Mesodermal cell (in vitro differentiated cells): ENCODE measurements at regions not wholly inside any gene's neighbourhood (a gene's known extent, or its start where the extent isn't known, plus 50 kb on each side); places are given as distances from the start of the nearest gene placed in this dataset.

Experiments used
- H3K27ac ChIP-seq: 2 replicates; pipeline ENCODE4 v1.7.0; 2013; ENCODE audit warnings: mild to moderate bottlenecking, low read depth, low read length, moderate library complexity; ENCODE audit not compliant: severe bottlenecking
- H3K36me3 ChIP-seq: 2 replicates; pipeline ENCODE4 v1.7.1; 2013; ENCODE audit warnings: mild to moderate bottlenecking, low read length, moderate library complexity; ENCODE audit not compliant: control insufficient read depth, insufficient read depth
- H3K4me1 ChIP-seq: one replicate; pipeline ENCODE4 v1.7.1; 2013; ENCODE audit warnings: mild to moderate bottlenecking, low read length; ENCODE audit not compliant: insufficient read depth, control insufficient read depth, poor library complexity, severe bottlenecking
- H3K4me3 ChIP-seq: 2 replicates; pipeline ENCODE4 v1.7.0; 2013; ENCODE audit warnings: low read length, control low read depth, mild to moderate bottlenecking; ENCODE audit not compliant: insufficient read depth, poor library complexity, severe bottlenecking; ENCODE audit errors: extremely low read depth
- H3K9me3 ChIP-seq: 2 replicates; pipeline ENCODE4 v1.7.1; 2013; ENCODE audit warnings: mild to moderate bottlenecking, low read length, moderate library complexity; ENCODE audit not compliant: control insufficient read depth
- WGBS, 2 experiments: methylation state at CpG; one replicate each; pipeline ENCODE4 v1.1.5; 2013; ENCODE audit warnings: missing lambda C conversion rate in 2 of 2; ENCODE audit not compliant: insufficient coverage in 2 of 2; 5-methylcytosine and 5-hydroxymethylcytosine counted together

GRCh38 chr4:56757821-56758411 lies 63.6 kb downstream of the SPINK2 start:
- H3K36me3 ChIP-seq: no peaks in the 10 kb centered on the region
- peaks cover 3% of the 10 kb centered on the region for H3K9me3 ChIP-seq
- no peak overlapping the region for H3K4me3 ChIP-seq
- peak overlapping the region; percentile 100 for H3K27ac ChIP-seq
- peaks cover 33% of the 10 kb centered on the region for H3K4me1 ChIP-seq
- WGBS, 2 experiments: 5 to 9% methylated on average over 5 to 6 of the region's 6 CpGs

- Histone ChIP-seq H3K4me1 (peaks cover 33% of the 10 kb centered on the region), H3K36me3 (no peaks in the 10 kb centered on the region), H3K4me3 (no peak overlapping the region), H3K27ac (peak overlapping the region; percentile 100), H3K9me3 (peaks cover 3% of the 10 kb centered on the region)
- WGBS, 2 experiments: 76 to 84% methylated on average over 2 to 5 of the region's 5 CpGs
Observed at GRCh38 chr4:56757261-56757746, 64.2 kb downstream of the SPINK2 start.

- H3K4me1 ChIP-seq: peaks cover 33% of the 10 kb centered on the region
- H3K9me3 ChIP-seq: peaks cover 3% of the 10 kb centered on the region
- H3K36me3 ChIP-seq: no peaks in the 10 kb centered on the region
- no peak overlapping the region for H3K4me3 ChIP-seq
- H3K27ac ChIP-seq: no peak overlapping the region
- 65 to 100% methylated on average over 1 to 4 of the region's 4 CpGs for WGBS, 2 experiments
Observed at GRCh38 chr4:56755901-56756300, 65.6 kb downstream of the SPINK2 start.

- Histone ChIP-seq H3K36me3 (no peaks in the 10 kb centered on the region), H3K9me3 (peaks cover 3% of the 10 kb centered on the region), H3K4me1 (peaks cover 20% of the 10 kb centered on the region), H3K4me3 (no peak overlapping the region), H3K27ac (no peak overlapping the region)
- WGBS, 2 experiments: 80 to 100% methylated on average over 1 of the region's 2 CpGs
Observed at GRCh38 chr4:56752985-56753384, 68.5 kb downstream of the SPINK2 start.

- H3K27ac ChIP-seq: no peak overlapping the region
- H3K4me3 ChIP-seq: no peak overlapping the region
- H3K36me3 ChIP-seq: no peaks in the 10 kb centered on the region
- H3K9me3 ChIP-seq: peaks cover 3% of the 10 kb centered on the region
- H3K4me1 ChIP-seq: no peaks in the 10 kb centered on the region
Observed at GRCh38 chr4:56750231-56750630, 69.1 kb upstream of the HOPX start.

GRCh38 chr4:56748271-56748670 lies 67.2 kb upstream of the HOPX start:
- WGBS, 2 experiments: 78% methylated on average over 1 of the region's 2 CpGs; no CpG with 5 or more reads in 1 of the 2 experiments
- H3K27ac ChIP-seq: no peak overlapping the region

GRCh38 chr4:56746639-56747038 lies 65.5 kb upstream of the HOPX start:
- 93 to 100% methylated on average over 4 to 5 of the region's 5 CpGs for WGBS, 2 experiments
- no peak overlapping the region for H3K4me3 ChIP-seq
- H3K36me3 ChIP-seq: no peaks in the 10 kb centered on the region
- H3K9me3 ChIP-seq: no peaks in the 10 kb centered on the region
- no peak overlapping the region for H3K27ac ChIP-seq
- H3K4me1 ChIP-seq: peaks cover 3% of the 10 kb centered on the region

More at GRCh38 chr4:56748271-56748670, 67.2 kb upstream of the HOPX start:
- H3K36me3 ChIP-seq: no peaks in the 10 kb centered on the region
- H3K4me1 ChIP-seq: peaks cover 3% of the 10 kb centered on the region
- no peak overlapping the region for H3K4me3 ChIP-seq
- H3K9me3 ChIP-seq: no peaks in the 10 kb centered on the region

- no peaks in the 10 kb centered on the region for H3K9me3 ChIP-seq
- H3K36me3 ChIP-seq: no peaks in the 10 kb centered on the region
- H3K4me3 ChIP-seq: no peak overlapping the region
- H3K27ac ChIP-seq: no peak overlapping the region
- H3K4me1 ChIP-seq: peaks cover 3% of the 10 kb centered on the region
- 76 to 92% methylated on average over 2 of the region's 2 CpGs for WGBS, 2 experiments
Observed at GRCh38 chr4:56745042-56745441, 63.9 kb upstream of the HOPX start.

GRCh38 chr4:56744030-56744429 lies 62.9 kb upstream of the HOPX start:
- H3K9me3 ChIP-seq: no peaks in the 10 kb centered on the region
- no peak overlapping the region for H3K4me3 ChIP-seq
- no CpG with 5 or more reads among the region's 1 CpG for WGBS, 2 experiments
- H3K27ac ChIP-seq: peak overlapping the region; percentile 33
- H3K4me1 ChIP-seq: peaks cover 3% of the 10 kb centered on the region
- H3K36me3 ChIP-seq: no peaks in the 10 kb centered on the region

GRCh38 chr4:56743550-56743949 lies 62.5 kb upstream of the HOPX start:
- Histone ChIP-seq H3K4me3 (no peak overlapping the region), H3K27ac (peak overlapping the region; percentile 47), H3K9me3 (no peaks in the 10 kb centered on the region), H3K4me1 (peaks cover 3% of the 10 kb centered on the region), H3K36me3 (no peaks in the 10 kb centered on the region)
- 60% methylated on average over 1 of the region's 1 CpG; no CpG with 5 or more reads in 1 of the 2 experiments for WGBS, 2 experiments

- no peaks in the 10 kb centered on the region for H3K9me3 ChIP-seq
- no peaks in the 10 kb centered on the region for H3K36me3 ChIP-seq
- 94 to 100% methylated on average over 5 of the region's 8 CpGs for WGBS, 2 experiments
- no peak overlapping the region for H3K27ac ChIP-seq
- H3K4me3 ChIP-seq: no peak overlapping the region
- peaks cover 3% of the 10 kb centered on the region for H3K4me1 ChIP-seq
Observed at GRCh38 chr4:56742080-56742871, 61.2 kb upstream of the HOPX start.
